ENCODE measurements at regions not wholly inside any gene's neighbourhood (a gene's known extent, or its start where the extent isn't known, plus 50 kb on each side); places are given as distances from the start of the nearest gene placed in this dataset.

GRCh38 chr15:47003568-47003967 is 713.7 kb upstream of the SEMA6D start:
- TF ChIP-seq CTCF (IDR thresholded peaks at IDR 0.05) (no peak), ZFX (IDR thresholded peaks at IDR 0.05; ENCODE audit: borderline replicate concordance) (no peak)
